H1 (cell line): ENCODE measurements at regions not wholly inside any gene's neighbourhood (a gene's known extent, or its start where the extent isn't known, plus 50 kb on each side); places are given as distances from the start of the nearest gene placed in this dataset.
"Not testable (repeated sequence)": the region's sequence is repeated elsewhere in the genome, so short reads cannot be mapped to it uniquely, and the experiment has no call there.

Source experiments
- E2F6 ChIP-seq: IDR thresholded peaks from 2 replicates; pipeline ENCODE4 v1.6.1; 2012; ENCODE audit warnings: inconsistent platforms
- JUND ChIP-seq: IDR thresholded peaks from 2 replicates; pipeline ENCODE4 v1.6.1; 2011; ENCODE audit warnings: mild to moderate bottlenecking, improper control_type of control experiment, low read length
- RAD21 ChIP-seq, 2 experiments: IDR thresholded peaks in 1 of 2; conservative IDR thresholded peaks in 1 of 2; 2 replicates each; pipeline ENCODE4 v1.6.1; 2011; ENCODE audit warnings: low read depth in 2 of 2, low read length in 2 of 2, improper control_type of control experiment in 1 of 2, inconsistent platforms in 1 of 2, mild to moderate bottlenecking in 1 of 2, moderate library complexity in 1 of 2
- TF ChIP-seq, protein P1 (sequence below), 3 experiments: IDR thresholded peaks; 1 replicate in 2 of 3; 2 replicates in 1 of 3; pipeline versions ENCODE4 v1.5.1 to v1.6.1; 2011; ENCODE audit warnings: low read length in 3 of 3, mild to moderate bottlenecking in 3 of 3, inconsistent platforms in 2 of 3, low read depth in 1 of 3, moderate library complexity in 1 of 3; ENCODE audit not compliant: insufficient read depth in 1 of 3; ENCODE audit errors: control extremely low read depth in 1 of 3
- TF ChIP-seq, protein P2 (sequence below): IDR thresholded peaks from 2 replicates; pipeline ENCODE4 v1.6.1; 2011; ENCODE audit warnings: low read depth, mild to moderate bottlenecking, low read length; ENCODE audit not compliant: insufficient read depth

GRCh38 chr5:34377651-34378050 is 278.5 kb upstream of the RAI14 start:
- not testable (repeated sequence) for TF ChIP-seq RAD21 (IDR thresholded peaks at IDR 0.05 in 1 of 2, conservative IDR thresholded peaks at IDR 0.05 in 1 of 2; ENCODE audit: low read depth in 2 of 2, low read length in 2 of 2); E2F6; JUND
- TF ChIP-seq, protein P1, sequence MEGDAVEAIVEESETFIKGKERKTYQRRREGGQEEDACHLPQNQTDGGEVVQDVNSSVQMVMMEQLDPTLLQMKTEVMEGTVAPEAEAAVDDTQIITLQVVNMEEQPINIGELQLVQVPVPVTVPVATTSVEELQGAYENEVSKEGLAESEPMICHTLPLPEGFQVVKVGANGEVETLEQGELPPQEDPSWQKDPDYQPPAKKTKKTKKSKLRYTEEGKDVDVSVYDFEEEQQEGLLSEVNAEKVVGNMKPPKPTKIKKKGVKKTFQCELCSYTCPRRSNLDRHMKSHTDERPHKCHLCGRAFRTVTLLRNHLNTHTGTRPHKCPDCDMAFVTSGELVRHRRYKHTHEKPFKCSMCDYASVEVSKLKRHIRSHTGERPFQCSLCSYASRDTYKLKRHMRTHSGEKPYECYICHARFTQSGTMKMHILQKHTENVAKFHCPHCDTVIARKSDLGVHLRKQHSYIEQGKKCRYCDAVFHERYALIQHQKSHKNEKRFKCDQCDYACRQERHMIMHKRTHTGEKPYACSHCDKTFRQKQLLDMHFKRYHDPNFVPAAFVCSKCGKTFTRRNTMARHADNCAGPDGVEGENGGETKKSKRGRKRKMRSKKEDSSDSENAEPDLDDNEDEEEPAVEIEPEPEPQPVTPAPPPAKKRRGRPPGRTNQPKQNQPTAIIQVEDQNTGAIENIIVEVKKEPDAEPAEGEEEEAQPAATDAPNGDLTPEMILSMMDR (IDR thresholded peaks at IDR 0.05; ENCODE audit: control extremely low read depth in 1 of 3, insufficient read depth in 1 of 3, low read depth in 1 of 3, low read length in 3 of 3) = not testable (repeated sequence)
- TF ChIP-seq, protein P2, sequence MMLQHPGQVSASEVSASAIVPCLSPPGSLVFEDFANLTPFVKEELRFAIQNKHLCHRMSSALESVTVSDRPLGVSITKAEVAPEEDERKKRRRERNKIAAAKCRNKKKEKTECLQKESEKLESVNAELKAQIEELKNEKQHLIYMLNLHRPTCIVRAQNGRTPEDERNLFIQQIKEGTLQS = not testable (repeated sequence)
